Cardiac fibroblast (primary cell): ENCODE measurements at regions not wholly inside any gene's neighbourhood (a gene's known extent, or its start where the extent isn't known, plus 50 kb on each side); places are given as distances from the start of the nearest gene placed in this dataset.
"Not testable (repeated sequence)": the region's sequence is repeated elsewhere in the genome, so short reads cannot be mapped to it uniquely, and the experiment has no call there.

ENCODE experiments used
- DNase-seq, 2 donors: peaks; one replicate each; pipeline versions ENCODE4 v3.0.0 to v3.0.0-alpha.2; 2010; ENCODE audit warnings: low read depth in 2 of 2
- H3K4me3 ChIP-seq, 2 donors: replicated peaks in 1 of 2; 1 replicate in 1 of 2; 2 replicates in 1 of 2; pipeline ENCODE4 v1.5.1; 2011; ENCODE audit warnings: low read depth in 2 of 2, low read length in 2 of 2, mild to moderate bottlenecking in 2 of 2, moderate library complexity in 1 of 2

GRCh38 chr16:33913601-33914000, 454.2 kb downstream of the TP53TG3F start:
- H3K4me3 ChIP-seq, DNase-seq: not testable (repeated sequence)

- H3K4me3 ChIP-seq, DNase-seq: not testable (repeated sequence)
These were observed 461.5 kb downstream of the TP53TG3F start for GRCh38 chr16:33920761-33921545.

DNA sequence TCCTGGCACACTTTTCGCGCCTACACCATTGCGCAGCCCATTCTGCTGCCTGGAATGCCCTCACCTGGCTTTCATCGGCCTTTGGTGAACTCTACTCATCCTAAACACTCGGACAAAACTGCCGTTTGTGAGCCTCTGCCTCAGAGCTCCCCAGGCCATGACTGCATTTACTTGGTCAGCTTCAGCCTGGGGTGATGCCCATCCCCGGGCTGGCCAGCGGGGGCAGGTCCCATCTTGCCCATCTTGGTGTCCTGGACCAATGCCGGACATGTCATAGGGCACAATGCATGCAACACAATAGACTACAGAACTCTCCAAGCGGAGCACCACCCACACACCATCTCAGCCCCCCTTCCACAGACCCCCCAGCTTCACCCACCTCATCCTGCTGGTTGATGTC, 463.5 kb downstream of the TP53TG3F start:
- not testable (repeated sequence) for DNase-seq, H3K4me3 ChIP-seq

DNA sequence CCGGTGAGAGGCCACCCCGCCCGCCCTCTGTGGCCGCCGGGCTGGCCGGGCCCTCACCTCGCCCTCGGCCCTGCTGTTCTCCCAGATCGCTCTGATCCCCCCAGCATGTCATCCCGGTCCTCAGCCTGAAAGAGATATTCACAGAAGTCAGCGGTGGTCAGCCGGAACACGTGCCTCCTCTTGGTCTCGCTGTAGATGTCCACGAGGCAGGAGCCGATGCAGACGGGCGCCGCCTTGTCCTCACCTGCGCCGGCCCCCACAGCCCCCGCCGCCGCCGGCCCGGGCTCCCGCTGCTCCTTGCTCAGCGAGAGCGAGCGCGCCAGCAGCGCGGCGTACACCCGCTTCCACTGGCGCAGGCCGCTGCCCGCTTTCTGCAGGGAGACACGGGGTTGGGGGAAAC, 468.6 kb downstream of the TP53TG3F start:
- not testable (repeated sequence) for DNase-seq, H3K4me3 ChIP-seq

DNA sequence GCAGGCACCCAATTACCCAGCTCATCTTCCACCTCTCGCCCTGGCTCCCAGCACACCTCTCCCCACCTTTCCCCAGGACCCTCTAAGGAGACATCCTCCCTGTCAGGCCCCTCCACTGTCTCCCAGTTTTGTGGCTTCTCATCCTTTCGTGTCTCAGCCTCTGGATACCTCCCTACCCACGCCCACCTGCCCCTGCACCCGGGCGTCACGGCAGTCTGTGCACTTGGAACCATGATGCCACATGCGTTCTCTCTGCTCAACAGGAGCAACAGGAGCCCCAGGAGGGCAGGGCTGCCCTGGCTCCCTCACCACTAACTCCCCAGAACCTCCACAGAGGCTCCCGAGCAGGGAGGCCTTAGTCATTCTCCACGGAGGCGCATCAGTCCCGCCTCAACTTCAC, 472.8 kb downstream of the TP53TG3F start:
- not testable (repeated sequence) for DNase-seq, H3K4me3 ChIP-seq

DNA sequence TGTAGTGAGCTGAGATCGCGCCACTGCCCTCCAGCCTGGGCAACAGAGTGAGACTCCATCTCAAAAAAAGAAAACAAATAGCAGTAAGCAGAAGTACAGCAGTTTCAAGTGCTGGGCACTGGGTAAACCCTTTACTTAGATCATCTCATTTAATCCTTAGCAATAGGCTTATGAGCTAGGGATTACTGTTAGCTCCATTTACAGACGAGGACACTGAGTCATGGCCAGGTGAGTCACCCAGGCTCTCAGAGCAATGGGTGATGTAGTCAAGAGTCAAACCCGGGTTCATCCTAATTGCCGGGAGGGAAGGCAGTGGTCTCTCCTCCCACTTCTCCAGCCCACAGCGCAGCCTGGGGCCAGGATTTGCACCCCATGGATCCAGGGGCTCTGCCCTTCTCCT, 473.6 kb downstream of the TP53TG3F start:
- H3K4me3 ChIP-seq, DNase-seq: not testable (repeated sequence)

- not testable (repeated sequence) for H3K4me3 ChIP-seq, DNase-seq
These were observed 476.4 kb downstream of the TP53TG3F start for GRCh38 chr16:33935766-33936165.

GRCh38 chr16:33938097-33938496, 478.7 kb downstream of the TP53TG3F start:
- not testable (repeated sequence) for DNase-seq, H3K4me3 ChIP-seq

DNA sequence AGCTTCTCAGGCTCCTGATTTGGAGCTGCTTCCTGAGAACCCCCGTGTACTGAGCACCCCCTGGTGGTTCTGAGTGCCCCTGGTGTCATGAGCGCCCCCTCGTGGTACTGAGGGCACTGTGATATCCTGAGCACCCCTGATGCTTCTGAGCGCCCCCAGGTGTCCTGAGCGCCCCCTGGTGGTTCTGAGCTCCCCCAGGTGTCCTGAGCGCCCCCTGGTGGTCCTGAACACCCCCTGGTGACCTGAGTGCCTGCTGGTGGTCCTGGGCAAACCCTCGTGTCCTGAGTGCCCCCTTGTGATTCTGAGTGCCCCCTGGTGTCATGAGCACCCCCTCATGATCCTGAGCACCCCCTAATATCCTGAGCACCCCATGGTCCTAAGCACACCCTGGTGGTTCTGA, 502.1 kb downstream of the TP53TG3F start:
- not testable (repeated sequence) for H3K4me3 ChIP-seq, DNase-seq

GRCh38 chr16:33965534-33965933, 506.1 kb downstream of the TP53TG3F start:
- not testable (repeated sequence) for DNase-seq, H3K4me3 ChIP-seq

DNA sequence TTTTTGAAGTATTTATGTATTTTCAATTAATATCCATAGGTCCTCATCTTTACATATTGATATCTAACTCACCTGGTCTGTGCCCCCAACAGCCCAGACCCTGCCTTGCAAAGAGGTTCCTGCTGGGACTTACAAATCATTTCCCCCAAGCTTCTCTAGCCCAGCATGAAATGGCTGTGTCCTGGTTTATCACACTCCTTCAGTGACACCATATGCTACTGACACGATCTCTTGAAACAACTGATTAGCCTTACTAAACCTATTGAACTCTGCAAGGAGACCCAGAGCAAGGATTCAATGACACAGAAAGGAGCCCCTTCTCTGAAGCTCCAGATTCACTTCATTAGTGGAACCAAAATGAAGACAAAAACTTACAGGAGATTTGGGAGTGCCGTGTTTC, 507.4 kb downstream of the TP53TG3F start:
- not testable (repeated sequence) for H3K4me3 ChIP-seq, DNase-seq

GRCh38 chr16:33974557-33974956, 515.1 kb downstream of the TP53TG3F start:
- DNase-seq, H3K4me3 ChIP-seq: not testable (repeated sequence)

DNA sequence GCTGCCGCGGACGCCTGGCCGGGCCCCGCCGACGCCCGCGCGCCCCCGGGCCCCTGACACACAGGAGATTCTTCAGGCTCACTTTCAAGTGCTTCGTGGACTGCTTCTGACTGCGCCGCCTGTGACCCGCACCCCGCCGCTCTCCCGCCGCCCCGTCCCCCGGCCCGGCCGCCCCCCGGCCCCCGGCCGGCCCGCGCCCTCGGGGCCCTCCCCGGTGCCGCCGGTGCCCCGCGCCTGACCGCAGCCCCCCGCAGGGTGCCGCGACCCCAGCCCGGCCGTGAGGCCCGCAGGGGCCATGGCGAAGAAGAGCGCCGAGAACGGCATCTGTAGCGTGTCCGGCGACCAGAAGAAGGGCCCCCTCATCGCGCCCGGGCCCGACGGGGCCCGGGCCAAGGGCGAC, 516.3 kb downstream of the TP53TG3F start:
- not testable (repeated sequence) for DNase-seq, H3K4me3 ChIP-seq

GRCh38 chr16:33976521-33976920, 517.1 kb downstream of the TP53TG3F start:
- H3K4me3 ChIP-seq, DNase-seq: not testable (repeated sequence)

DNA sequence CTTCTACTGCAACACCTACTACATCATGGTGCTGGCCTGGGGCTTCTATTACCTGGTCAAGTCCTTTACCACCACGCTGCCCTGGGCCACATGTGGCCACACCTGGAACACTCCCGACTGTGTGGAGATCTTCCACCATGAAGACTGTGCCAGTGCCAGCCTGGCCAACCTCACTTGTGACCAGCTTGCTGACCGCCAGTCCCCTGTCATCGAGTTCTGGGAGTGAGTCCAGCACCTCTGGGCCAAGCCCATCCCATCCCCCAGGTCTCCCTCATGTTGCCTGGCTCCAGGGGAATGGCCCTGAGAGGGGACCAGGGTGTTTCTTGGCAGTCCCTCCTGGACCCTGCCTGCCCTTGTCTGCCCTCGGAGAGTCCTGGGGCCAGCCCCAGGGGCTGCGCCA, 519.4 kb downstream of the TP53TG3F start:
- not testable (repeated sequence) for DNase-seq, H3K4me3 ChIP-seq

DNA sequence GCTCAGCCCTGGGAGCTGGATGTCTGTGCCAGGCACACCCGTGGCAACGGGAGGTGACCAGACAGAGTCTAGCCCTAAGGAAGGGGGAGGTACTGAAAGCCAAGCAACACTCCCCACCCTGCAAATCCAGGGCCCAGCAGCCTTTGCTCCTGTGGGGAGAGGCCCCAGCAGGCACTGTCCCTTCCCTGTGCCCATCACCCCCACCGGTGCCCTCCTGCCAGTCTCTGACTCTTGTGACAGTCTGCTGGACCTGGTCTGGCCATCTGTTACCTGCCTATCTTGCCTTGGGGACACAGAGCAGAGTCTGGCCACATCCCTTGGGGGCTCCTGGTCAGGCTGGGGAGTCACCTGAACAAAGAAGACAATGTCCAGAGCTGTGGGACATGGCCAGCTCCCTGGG, 520.2 kb downstream of the TP53TG3F start:
- DNase-seq, H3K4me3 ChIP-seq: not testable (repeated sequence)

GRCh38 chr16:33980736-33981135, 521.3 kb downstream of the TP53TG3F start:
- DNase-seq, H3K4me3 ChIP-seq: not testable (repeated sequence)

GRCh38 chr16:33984428-33984827, 525.0 kb downstream of the TP53TG3F start:
- not testable (repeated sequence) for DNase-seq, H3K4me3 ChIP-seq

DNA sequence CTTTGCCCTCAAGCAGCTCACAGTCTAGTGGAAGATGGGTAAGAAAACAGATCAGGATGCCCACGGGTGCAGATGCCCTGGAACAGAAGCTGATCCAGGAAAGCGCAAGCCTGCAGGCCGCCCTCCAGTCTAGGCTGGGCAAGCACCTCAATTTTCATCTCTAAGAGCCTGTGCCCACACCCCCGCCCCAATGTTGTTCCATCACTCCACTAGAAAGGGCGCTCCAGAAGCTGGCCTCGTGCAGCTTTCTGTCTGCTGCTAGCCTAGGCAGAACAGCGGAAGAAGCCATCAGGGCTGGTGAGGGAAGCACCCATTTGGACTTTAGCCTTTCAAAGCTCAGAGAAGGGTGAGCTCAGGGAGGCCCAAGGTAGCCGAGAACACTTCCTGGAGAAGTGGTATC, 527.1 kb downstream of the TP53TG3F start:
- not testable (repeated sequence) for H3K4me3 ChIP-seq

More for the DNA sequence above, 527.1 kb downstream of the TP53TG3F start:
- DNase-seq: not testable (repeated sequence)
